Loucy (cell line): ENCODE measurements at regions not wholly inside any gene's neighbourhood (a gene's known extent, or its start where the extent isn't known, plus 50 kb on each side); places are given as distances from the start of the nearest gene placed in this dataset.

ENCODE experiments used
- EZH2phosphoT487 ChIP-seq: fragments of 200-600 bp; IDR thresholded peaks from 2 replicates; pipeline ENCODE4 v1.6.1; 2018; ENCODE audit warnings: antibody characterized with exemption, mild to moderate bottlenecking, moderate library complexity, borderline replicate concordance
- TF ChIP-seq, protein P1 (sequence below): fragments of 200-600 bp; sonication (generic); conservative IDR thresholded peaks from 2 replicates; pipeline ENCODE4 v1.5.1; 2014; ENCODE audit warnings: mild to moderate bottlenecking, antibody characterized with exemption, low read length

DNA sequence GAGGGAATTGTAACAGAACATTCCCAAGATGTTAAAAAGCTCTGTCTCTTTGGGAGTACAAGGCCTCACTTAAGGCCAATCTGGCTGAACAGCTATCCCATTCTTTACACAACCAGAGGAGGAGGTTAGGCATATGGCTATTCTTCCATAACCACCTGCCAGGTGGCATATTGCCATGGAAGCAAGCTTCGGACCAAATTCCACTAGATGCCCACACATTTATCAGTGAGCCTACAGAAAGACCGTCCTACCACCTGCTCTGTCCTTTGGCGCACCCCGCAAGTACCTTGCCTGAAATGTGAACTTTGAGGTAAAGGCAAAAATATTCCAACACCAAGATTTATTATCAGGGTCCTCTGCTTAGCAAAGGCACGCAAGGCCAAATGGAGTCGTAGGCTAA, 519.9 kb upstream of the TNP1 start:
- TF ChIP-seq, protein P1, sequence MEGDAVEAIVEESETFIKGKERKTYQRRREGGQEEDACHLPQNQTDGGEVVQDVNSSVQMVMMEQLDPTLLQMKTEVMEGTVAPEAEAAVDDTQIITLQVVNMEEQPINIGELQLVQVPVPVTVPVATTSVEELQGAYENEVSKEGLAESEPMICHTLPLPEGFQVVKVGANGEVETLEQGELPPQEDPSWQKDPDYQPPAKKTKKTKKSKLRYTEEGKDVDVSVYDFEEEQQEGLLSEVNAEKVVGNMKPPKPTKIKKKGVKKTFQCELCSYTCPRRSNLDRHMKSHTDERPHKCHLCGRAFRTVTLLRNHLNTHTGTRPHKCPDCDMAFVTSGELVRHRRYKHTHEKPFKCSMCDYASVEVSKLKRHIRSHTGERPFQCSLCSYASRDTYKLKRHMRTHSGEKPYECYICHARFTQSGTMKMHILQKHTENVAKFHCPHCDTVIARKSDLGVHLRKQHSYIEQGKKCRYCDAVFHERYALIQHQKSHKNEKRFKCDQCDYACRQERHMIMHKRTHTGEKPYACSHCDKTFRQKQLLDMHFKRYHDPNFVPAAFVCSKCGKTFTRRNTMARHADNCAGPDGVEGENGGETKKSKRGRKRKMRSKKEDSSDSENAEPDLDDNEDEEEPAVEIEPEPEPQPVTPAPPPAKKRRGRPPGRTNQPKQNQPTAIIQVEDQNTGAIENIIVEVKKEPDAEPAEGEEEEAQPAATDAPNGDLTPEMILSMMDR, result no peak
- TF ChIP-seq EZH2phosphoT487, result no peak
